Activated T-helper 2 cell treated with anti-CD3 and anti-CD28 coated beads, Interferon-gamma antibody, Interleukin-2, Interleukin-4, amounts not matched to agents 10 μg/mL and 5 μg/mL and 100 μg/mL, durations not matched to agents 14 hours and 24 hours and 36 hours (primary cell): ENCODE measurements at regions not wholly inside any gene's neighbourhood (a gene's known extent, or its start where the extent isn't known, plus 50 kb on each side); places are given as distances from the start of the nearest gene placed in this dataset.
"Not testable (repeated sequence)": the region's sequence is repeated elsewhere in the genome, so short reads cannot be mapped to it uniquely, and the experiment has no call there.

Experiments used
- DNase-seq: peaks from one replicate; pipeline ENCODE4 v3.0.0; 2021; ENCODE audit warnings: low spot score
- H3K27ac Mint-ChIP-seq: one replicate; pipeline ENCODE4 v1.8.0; 2021; ENCODE audit warnings: mixed read lengths
- H3K27me3 Mint-ChIP-seq: one replicate; pipeline ENCODE4 v1.8.0; 2021; ENCODE audit warnings: low read depth, mixed read lengths
- H3K36me3 Mint-ChIP-seq: one replicate; pipeline ENCODE4 v1.8.0; 2021; ENCODE audit warnings: low read depth, mixed read lengths
- H3K4me1 Mint-ChIP-seq: one replicate; pipeline ENCODE4 v1.8.0; 2021; ENCODE audit warnings: low read depth, mixed read lengths
- H3K4me3 Mint-ChIP-seq: one replicate; pipeline ENCODE4 v1.8.0; 2021; ENCODE audit warnings: low read depth, mild to moderate bottlenecking, moderate library complexity, mixed read lengths
- H3K9me3 Mint-ChIP-seq: one replicate; pipeline ENCODE4 v1.8.0; 2021; ENCODE audit warnings: mixed read lengths
- intact Hi-C: fragments of 100-400 bp; cut with micrococcal nuclease; formaldehyde crosslinking; loops from one replicate; pipeline ENCODE4 v1.15.1; 2023

- intact Hi-C loops, DNase-seq: not testable (repeated sequence)
These were observed 199.3 kb downstream of the MATN1 start for GRCh38 chr1:30524025-30524555.

GRCh38 chr1:30523055-30524020 is 200.0 kb downstream of the MATN1 start:
- intact Hi-C loops = no loop called here
- no peaks in the 10 kb centered on the region for H3K4me1 Mint-ChIP-seq
- no peaks in the 10 kb centered on the region for H3K9me3 Mint-ChIP-seq
- H3K36me3 Mint-ChIP-seq = no peaks in the 10 kb centered on the region
- H3K4me3 Mint-ChIP-seq = no peak overlapping the region
- H3K27me3 Mint-ChIP-seq = no peaks in the 10 kb centered on the region
- H3K27ac Mint-ChIP-seq = no peak overlapping the region
- DNase-seq = no peak

More at GRCh38 chr1:30524025-30524555, 199.3 kb downstream of the MATN1 start:
- H3K4me1 Mint-ChIP-seq, H3K27me3 Mint-ChIP-seq, H3K4me3 Mint-ChIP-seq, H3K36me3 Mint-ChIP-seq, H3K27ac Mint-ChIP-seq, H3K9me3 Mint-ChIP-seq: not testable (repeated sequence)

DNA sequence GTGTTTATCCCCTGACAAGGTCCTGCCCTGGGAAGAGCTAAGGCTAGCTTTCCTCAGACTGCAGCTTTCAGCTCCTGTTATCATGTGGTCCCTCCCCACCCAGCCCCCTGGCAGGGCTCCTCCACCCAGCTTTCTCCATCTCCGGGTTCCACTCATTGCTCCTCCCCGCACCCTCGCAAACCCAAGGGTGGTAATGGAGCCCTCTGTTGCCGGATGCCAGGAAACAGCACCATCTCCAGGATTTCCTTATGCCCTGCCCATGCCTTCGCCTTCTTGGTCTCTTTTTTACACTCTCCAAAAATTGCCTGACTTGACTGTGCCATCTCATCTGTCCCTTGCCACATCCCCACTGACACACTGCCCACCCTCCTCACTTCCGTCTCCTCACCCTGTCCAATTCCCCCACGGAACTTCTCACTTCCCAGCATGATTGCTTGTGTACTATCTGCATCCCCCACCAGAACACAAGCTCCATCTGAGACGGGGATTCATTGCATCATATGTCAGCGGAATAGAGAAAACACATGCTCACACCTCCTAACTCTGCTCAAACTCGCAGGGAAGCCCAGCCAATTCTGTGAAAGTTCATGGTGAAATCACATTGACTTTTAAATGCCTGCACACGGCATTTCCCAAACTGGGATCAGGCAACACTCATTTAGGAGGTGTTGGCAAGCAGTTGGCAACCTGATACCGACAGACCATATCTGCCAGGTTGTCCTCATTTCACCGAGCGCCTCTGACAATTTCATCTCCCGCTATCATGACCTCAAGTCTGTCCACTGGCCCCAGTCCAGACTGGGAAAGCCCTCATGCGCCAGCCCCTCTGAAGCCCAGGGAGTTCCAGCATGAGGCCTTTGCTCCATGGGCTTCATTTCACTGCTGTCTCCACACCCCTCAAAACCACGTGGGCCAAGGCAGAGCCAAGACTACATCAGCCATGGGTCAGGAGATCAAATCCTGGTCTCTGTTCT is 201.1 kb downstream of the MATN1 start:
- Mint-ChIP-seq H3K4me1 (no peaks in the 10 kb centered on the region), H3K36me3 (no peaks in the 10 kb centered on the region), H3K27me3 (no peaks in the 10 kb centered on the region), H3K4me3 (no peak overlapping the region), H3K27ac (no peak overlapping the region), H3K9me3 (no peaks in the 10 kb centered on the region)
- DNase-seq = no peak
- intact Hi-C loops = no loop called here

DNA sequence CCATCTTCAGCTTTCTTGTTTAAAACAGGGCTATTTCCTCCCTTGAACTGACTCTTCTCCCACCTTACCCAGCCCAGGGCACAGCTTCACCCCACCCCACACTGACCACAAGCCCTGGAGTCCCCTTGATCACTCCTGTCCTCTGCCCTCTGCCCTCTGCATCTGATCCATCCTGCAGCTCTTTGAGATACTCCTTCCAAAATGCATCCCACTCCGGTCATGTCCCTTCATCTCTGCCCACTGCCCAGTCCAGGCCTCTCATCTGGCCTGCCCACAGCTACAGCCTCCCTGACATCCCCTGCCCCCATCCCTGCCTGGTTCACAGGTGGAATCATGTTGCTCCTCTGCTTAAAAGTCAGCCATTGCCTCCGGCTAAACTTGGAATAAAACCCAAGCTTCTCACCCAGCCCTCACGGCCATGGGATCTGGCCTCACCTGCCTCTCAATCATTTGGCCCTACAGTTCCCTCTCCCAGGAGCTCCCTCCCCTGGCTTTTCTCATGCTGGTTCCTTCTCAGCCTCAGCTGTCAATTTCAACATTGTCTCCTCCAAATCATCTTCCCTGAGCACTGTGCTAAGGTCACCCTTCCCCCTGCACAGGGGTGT is 202.0 kb downstream of the MATN1 start:
- H3K4me3 Mint-ChIP-seq = no peak overlapping the region
- no peaks in the 10 kb centered on the region for H3K27me3 Mint-ChIP-seq
- H3K4me1 Mint-ChIP-seq = no peaks in the 10 kb centered on the region
- no peaks in the 10 kb centered on the region for H3K36me3 Mint-ChIP-seq
- intact Hi-C loops = no loop called here
- no peak overlapping the region for H3K27ac Mint-ChIP-seq
- no peaks in the 10 kb centered on the region for H3K9me3 Mint-ChIP-seq
- no peak for DNase-seq

- Mint-ChIP-seq H3K4me1 (no peaks in the 10 kb centered on the region), H3K9me3 (no peaks in the 10 kb centered on the region), H3K27ac (no peak overlapping the region), H3K4me3 (no peak overlapping the region), H3K27me3 (no peaks in the 10 kb centered on the region), H3K36me3 (no peaks in the 10 kb centered on the region)
- intact Hi-C loops = no loop called here
- no peak for DNase-seq
These were observed 202.9 kb downstream of the MATN1 start for GRCh38 chr1:30520476-30520875.

GRCh38 chr1:30519201-30519763 is 204.1 kb downstream of the MATN1 start:
- Mint-ChIP-seq H3K27me3 (no peaks in the 10 kb centered on the region), H3K9me3 (no peaks in the 10 kb centered on the region), H3K4me3 (no peak overlapping the region)

DNA sequence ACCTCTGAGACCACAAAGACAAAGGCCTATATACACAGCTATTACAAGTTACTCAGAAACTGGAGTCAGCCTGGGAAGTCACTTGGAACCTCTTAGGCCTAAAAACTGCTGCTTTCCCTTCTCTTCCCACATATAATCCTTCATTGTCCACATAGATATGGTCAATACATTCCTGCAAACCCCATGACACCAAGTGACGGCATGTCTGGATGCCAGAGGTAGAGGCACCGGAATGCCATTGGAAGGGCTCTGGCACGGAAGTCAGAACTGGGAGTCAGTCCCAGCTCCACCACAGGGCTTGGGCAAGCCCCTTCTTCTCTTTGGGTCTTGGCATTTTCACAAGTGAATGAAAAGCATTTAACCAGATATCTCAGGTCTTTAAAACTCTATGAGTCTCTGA is 204.7 kb downstream of the MATN1 start:
- no peaks in the 10 kb centered on the region for H3K4me1 Mint-ChIP-seq
- intact Hi-C loops = no loop called here
- no peak for DNase-seq
- no peaks in the 10 kb centered on the region for H3K27me3 Mint-ChIP-seq
- H3K36me3 Mint-ChIP-seq = no peaks in the 10 kb centered on the region
- no peak overlapping the region for H3K4me3 Mint-ChIP-seq
- no peaks in the 10 kb centered on the region for H3K9me3 Mint-ChIP-seq
- no peak overlapping the region for H3K27ac Mint-ChIP-seq

More at GRCh38 chr1:30519201-30519763, 204.1 kb downstream of the MATN1 start:
- Mint-ChIP-seq H3K36me3 (no peaks in the 10 kb centered on the region), H3K27ac (no peak overlapping the region), H3K4me1 (no peaks in the 10 kb centered on the region)
- intact Hi-C loops = no loop called here
- no peak for DNase-seq

GRCh38 chr1:30518186-30518585 is 205.2 kb downstream of the MATN1 start:
- H3K4me3 Mint-ChIP-seq = no peak overlapping the region
- H3K9me3 Mint-ChIP-seq = no peaks in the 10 kb centered on the region
- H3K36me3 Mint-ChIP-seq = no peaks in the 10 kb centered on the region
- H3K27me3 Mint-ChIP-seq = no peaks in the 10 kb centered on the region
- DNase-seq = no peak
- intact Hi-C loops = no loop called here
- no peaks in the 10 kb centered on the region for H3K4me1 Mint-ChIP-seq
- no peak overlapping the region for H3K27ac Mint-ChIP-seq

- intact Hi-C loops, H3K9me3 Mint-ChIP-seq, H3K27me3 Mint-ChIP-seq, H3K36me3 Mint-ChIP-seq, H3K4me3 Mint-ChIP-seq, H3K27ac Mint-ChIP-seq, DNase-seq, H3K4me1 Mint-ChIP-seq: not testable (repeated sequence)
These were observed 205.7 kb downstream of the MATN1 start for GRCh38 chr1:30517666-30518065.

- DNase-seq, H3K36me3 Mint-ChIP-seq, H3K4me1 Mint-ChIP-seq, H3K27ac Mint-ChIP-seq, H3K27me3 Mint-ChIP-seq, H3K9me3 Mint-ChIP-seq, intact Hi-C loops, H3K4me3 Mint-ChIP-seq: not testable (repeated sequence)
These were observed 206.1 kb downstream of the MATN1 start for GRCh38 chr1:30517241-30517640.

DNA sequence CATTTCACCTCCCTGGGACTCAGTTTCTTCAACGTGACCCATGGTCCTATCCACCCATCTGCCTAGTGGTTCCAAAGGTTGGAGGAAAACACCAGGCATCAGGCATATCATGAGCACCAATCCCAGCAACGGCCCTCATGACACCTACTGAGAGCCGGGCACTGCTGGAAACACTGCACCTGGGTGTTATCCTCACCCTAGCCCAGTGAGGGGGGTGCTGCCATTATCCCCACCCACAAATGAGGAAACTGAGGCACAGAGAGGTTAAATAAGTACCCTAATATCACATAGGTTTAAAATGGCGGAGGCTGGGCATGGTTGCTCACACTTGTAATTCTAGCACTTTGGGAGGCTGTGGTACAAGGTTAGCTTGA is 206.9 kb downstream of the MATN1 start:
- Mint-ChIP-seq H3K27ac (no peak overlapping the region), H3K36me3 (no peaks in the 10 kb centered on the region), H3K4me3 (no peak overlapping the region), H3K9me3 (no peaks in the 10 kb centered on the region), H3K4me1 (no peaks in the 10 kb centered on the region), H3K27me3 (no peaks in the 10 kb centered on the region)
- intact Hi-C loops = no loop called here
- DNase-seq = no peak

GRCh38 chr1:30515755-30516484 is 207.5 kb downstream of the MATN1 start:
- no peaks in the 10 kb centered on the region for H3K9me3 Mint-ChIP-seq
- no peaks in the 10 kb centered on the region for H3K27me3 Mint-ChIP-seq
- no peaks in the 10 kb centered on the region for H3K4me1 Mint-ChIP-seq
- H3K36me3 Mint-ChIP-seq = no peaks in the 10 kb centered on the region
- DNase-seq = no peak
- H3K4me3 Mint-ChIP-seq = no peak overlapping the region
- H3K27ac Mint-ChIP-seq = no peak overlapping the region
- intact Hi-C loops = no loop called here
